Pulmonary artery endothelial cell (primary cell): ENCODE measurements at regions not wholly inside any gene's neighbourhood (a gene's known extent, or its start where the extent isn't known, plus 50 kb on each side); places are given as distances from the start of the nearest gene placed in this dataset.
"Not testable (repeated sequence)": the region's sequence is repeated elsewhere in the genome, so short reads cannot be mapped to it uniquely, and the experiment has no call there.

Experiments used
- DNase-seq: peaks from one replicate; pipeline ENCODE4 v3.0.0-alpha.2; 2011; ENCODE audit warnings: low read depth, low spot score

DNA sequence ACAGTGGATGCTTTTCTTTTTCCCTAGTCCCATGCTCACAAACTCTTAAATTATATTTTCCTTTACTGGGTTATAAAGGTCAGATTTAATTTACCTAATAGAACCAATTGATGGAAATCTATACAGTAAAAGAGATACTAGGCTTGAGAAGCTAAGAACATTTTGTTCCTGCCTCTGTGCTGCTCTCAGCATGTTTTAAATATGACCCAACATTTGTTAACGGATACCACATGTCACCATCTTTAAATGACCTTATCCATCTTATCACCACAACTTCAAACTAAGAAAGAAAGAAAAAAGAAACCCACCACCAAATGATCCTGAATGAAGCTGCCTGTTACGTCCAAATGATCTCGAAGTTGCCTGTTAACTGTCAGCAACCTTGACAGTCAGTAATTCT is 334.7 kb upstream of the ZNF608 start:
- DNase-seq = no peak

DNA sequence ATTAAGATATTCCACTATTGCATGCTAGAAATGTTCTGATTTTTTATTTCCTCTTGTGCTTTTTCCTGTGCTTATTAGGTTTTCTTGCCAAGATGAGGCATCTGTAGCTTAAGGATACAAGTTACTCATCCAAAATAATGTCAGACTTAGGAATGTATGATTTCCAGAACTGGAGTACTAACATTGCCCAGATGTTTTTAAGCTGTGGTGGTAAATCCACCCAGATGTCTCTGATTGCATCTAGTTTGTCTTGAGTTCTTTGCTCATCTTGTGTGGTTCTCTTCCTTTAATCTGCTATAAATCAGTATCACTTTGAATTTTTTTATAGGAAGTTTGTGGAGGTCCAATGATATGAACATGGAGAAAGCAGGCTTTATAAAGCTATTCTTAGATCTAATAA is 337.5 kb upstream of the ZNF608 start:
- DNase-seq = no peak

DNA sequence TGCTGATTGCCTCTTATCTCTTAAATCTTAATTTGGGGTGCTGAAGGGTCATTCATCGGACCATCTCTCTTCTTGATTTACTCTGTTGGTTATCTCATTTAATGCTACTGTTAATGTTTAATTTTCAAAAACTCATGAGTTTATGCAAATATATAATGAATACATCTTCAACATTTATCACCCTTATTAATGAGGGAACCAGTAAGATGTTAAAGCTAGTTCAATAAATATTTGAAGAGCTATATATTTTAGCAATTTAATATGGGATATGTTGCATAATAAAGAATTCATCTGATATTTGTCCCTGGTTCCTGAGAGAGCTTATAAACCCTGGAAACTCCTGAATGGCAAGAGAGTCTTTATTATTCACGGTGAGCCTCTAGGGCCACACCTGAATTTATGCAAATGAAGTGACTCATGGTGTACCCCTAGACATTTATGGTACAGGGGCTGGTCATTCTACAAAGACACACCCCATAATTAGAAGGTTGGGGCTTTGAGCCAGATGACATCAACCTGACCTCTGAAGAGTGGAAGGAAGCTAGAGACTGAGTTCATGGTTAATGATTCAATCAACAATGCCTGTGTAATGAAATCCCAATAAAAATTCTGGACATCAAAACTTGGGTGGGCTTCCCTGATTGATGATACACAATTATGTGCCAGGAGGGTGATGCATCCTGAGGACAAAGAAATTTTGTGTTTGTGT is 339.5 kb upstream of the ZNF608 start:
- no peak for DNase-seq

DNA sequence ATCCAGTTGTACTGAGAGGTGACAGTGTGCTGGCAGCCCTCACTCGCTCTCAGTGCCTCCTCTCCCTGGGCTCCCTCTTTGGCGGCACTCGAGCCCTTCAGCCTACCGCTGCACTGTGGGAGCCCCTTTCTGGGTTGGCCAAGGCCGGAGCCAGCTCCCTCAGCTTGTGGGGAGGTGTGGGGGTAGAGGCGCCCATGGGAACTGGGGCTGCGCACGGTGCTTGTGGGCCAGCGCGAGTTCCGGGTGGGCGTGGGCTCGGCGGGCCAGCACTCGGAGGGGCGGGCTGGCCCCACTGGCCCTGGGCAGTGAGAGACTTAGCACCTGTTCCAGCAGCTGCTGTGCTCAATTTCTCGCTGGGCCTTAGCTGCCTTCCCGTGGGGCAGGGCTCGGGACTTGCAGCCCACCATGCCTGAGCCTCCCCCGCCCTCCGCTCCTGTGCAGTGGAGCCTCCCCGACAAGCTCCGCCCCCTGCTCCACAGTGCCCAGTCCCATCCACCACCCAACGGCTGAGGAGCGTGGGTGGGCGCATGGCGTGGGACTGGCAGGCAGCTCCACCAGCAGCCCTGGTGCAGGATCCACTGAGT is 342.2 kb upstream of the ZNF608 start:
- DNase-seq = no peak

DNA sequence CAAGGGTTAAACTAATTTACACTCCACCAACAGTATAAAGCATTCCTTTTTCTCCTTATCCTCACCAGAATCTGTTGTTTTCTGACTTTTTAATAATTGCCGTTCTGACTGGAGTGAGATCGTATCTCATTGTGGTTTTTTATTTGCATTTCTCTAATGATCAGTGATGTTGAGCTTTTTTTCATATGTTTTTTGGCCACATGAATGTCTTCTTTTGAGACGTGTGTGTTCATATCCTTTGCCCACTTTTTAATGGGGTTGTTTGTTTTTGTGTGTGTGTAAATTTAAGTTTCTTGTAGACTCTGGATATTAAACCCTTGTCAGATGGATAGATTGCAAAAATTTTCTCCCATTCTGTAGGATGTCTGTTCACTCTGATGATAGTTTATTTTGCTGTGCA is 345.7 kb upstream of the ZNF608 start:
- not testable (repeated sequence) for DNase-seq

DNA sequence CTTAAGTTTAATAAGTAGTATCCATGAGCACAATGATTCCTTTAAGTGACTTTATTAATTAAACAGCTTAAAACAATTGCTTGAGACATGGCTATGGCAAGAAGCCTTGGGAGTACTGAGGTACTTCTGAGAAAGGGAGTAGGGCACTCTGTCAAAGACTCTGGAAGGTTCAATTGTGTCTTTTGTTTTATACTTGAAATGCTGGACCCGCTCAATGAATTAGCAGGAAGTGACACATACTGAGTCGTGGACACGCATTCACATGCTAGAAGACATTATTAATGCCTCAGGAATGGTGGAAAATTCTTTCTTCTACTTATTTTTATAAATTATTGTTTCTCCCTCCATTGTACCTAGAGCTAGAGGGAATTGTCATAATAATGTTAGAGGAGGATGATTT is 347.3 kb upstream of the ZNF608 start:
- peak; percentile 82 for DNase-seq

DNA sequence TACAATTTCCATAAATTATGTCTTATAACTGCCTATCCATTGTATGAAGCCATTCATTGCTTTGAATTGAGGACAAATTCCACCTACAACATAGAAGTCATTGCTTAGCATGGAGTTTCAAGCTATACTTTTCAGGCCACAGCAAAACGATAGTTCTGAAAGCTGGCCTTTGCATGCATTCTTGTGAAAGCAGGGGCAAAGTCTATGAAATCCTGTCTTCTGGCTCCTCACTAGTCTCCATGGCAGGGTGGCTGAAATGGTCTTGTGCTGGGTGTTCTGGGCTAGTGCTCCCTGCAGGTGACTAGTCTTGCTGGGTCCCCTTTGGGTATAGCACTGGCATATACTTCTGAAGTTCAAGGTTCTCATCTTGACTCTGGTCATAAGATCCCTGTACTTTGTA is 353.9 kb upstream of the ZNF608 start:
- no peak for DNase-seq

DNA sequence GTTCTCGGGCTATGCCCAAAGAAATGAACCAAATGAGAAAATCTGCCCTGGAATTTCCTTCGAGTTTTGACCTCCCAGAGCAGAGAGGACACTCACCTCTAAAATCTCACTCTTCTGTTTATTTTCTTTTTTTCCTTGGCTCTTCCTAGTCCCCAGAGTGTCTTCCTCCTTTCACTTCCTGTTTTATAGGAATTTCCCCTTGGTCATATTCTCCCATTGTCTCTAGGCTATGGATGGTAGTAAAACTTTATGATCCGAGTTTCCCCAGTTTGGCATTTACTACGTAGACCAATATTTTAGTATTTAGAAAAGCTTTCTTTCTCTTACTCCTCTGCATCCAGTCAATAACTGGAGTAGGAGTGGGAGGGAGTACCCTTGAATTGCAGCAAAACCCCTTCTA is 354.5 kb upstream of the ZNF608 start:
- DNase-seq = no peak

DNA sequence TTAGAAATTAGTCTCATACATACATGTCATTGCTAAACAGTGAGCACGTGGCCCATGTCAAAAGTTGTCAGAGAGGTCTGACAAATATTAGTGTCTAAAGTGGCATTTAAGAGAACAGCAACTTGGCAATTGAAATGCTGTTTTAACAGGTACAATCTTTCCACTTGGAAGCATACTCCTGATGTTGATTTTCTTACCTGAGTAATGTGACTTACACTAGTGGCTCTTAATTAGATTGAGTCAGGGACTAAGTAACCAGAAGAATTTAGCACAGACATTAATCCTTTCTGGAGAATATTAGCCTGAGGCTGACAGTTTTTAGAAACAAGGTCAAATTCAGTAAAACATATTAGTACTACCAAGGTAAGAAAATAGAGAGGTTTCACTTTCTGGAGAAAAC is 357.0 kb upstream of the ZNF608 start:
- no peak for DNase-seq

DNA sequence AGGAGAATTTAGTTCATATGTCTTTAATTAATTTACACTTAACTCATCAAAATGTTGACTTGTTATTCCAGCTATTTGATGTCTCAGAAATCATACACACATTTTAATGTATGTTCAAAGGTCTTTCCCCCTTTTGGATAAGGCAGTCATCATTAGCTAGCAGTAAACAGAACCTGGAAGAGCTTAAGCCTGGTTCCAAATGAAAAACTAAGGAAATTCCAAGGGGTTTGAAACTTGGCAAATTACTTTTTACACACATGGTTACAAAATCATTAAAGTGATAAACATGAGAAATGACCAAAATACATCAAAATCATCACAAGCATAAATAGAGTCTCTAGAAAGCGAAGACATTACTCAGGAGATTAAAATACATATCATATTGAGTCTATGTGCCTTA is 359.8 kb upstream of the ZNF608 start:
- no peak for DNase-seq

DNA sequence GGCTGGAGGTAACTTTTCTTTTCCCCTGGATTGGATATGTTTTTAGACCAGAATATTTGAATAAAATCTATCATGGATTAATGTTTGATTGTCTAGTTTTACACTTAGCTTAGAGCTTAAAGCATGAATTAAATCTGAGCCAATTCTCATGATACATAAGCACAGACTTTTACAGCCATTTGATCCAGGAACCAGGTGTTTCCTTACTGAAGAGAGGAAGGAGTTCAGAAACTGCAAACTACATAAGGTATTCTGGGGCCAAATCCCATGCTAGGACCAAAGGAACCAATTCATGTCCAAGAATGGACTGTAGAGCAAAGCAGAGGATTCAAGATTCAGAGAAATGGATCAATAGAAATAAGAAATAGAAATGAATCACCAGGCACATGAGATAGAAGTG is 360.4 kb upstream of the ZNF608 start:
- peak; percentile 26 for DNase-seq

DNA sequence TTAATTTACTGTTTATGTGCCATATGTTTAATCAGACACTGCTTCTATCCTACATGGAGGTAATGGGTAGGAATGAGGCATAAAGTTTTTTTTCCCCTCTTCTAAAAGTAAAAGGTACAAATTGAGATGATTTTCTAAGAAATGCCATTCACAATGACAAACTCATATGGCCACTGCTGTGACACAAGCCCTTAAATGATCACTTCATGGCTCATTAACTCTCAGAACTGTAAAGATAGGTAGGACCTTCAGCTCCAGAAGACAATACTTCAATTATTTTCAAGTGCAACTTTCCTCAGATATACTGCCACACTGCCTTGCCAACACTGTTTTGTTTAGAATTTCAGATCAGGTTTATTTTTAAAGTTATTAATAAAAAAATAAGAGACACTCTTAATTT is 362.9 kb upstream of the ZNF608 start:
- no peak for DNase-seq

DNA sequence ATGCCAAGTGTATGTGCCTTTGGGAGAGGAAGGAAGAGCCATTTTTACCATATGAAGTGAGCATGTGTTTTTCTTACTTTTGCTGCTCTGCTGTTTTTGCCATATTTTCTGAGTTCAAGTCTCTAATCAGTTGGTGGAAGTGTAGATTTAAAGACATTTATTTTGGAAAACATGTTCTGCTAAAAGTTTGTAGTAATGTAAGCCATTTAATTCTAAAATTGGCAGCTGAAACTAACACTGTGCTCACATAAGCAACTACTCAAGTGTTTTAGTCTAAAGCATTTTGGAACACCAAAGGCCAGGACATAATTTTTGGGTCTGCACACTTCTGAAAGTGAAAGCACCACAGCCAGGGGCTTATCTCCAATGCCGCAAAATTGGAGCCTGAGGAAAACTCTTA is 363.4 kb upstream of the ZNF608 start:
- no peak for DNase-seq

DNA sequence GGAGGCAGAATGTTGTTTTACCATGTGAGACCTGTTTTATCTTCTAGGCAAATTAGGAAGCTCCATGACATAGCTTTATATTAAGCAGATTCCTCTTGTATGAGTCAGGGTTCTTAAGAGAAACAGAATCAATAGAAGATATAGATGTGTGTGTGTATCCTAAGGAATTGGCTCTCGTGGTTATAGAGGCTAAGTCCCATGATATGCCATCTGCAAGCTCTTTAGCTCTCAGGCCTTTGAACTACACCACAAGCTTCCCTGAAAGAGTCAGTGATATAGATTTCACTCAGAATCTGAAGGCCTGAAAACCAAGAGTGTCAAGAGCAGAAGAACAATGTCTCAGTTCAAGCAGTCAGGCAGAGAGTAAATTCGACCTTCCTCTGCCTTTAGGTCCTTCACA is 365.8 kb upstream of the ZNF608 start:
- DNase-seq = no peak

DNA sequence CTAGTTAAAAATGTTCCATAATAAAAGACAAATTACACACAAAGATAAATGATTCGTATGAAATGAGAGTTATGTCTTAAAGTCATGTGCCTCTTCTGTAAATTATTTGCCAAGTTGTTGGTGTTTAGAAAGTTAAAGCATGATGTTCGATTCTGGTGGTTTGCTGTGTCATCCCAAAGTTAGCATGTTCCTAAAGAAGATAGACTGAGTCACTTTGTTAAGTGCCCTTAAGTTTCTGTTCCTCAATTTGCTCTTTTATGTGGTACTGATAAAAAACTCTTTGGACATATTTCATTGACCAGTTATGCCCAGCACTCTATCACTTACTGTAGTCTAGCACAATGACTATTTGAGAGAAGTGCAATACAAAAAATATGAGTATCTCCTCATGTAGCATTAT is 366.9 kb upstream of the ZNF608 start:
- no peak for DNase-seq

DNA sequence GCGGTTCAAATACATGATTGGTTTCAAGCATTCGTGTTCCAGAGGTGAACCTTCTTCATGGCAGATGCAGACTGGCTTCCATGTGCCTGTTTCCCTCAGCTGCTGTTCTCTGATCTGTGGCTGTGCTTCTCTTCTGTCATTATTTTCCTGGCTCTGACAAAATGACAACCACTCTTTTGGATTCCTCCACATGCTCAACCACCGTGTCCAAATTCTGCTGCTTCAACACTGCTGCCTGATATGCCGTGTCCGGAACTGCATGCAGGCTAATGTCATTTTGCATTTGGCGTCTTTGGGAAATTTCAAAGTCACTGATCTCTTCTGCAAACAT is 368.7 kb upstream of the ZNF608 start:
- no peak for DNase-seq

DNA sequence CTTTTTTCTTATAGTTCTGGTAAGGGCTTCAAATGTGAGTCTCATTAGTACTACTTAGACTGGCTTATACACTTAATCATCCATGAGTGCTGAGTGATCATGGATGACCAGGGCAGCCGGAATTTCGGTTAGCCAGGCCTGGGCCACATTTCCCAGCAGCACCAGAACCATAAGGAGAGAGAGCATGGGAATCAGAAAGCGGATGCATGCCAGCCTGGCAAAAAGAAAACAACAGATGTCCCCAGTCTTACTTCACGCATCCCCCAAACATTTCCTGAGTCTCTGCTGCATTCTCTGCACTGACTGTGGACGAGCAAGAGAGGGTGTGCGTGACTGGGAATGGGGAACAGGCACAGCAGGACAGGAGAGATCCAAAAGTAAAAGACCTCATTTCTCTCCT is 371.1 kb upstream of the ZNF608 start:
- DNase-seq = no peak

DNA sequence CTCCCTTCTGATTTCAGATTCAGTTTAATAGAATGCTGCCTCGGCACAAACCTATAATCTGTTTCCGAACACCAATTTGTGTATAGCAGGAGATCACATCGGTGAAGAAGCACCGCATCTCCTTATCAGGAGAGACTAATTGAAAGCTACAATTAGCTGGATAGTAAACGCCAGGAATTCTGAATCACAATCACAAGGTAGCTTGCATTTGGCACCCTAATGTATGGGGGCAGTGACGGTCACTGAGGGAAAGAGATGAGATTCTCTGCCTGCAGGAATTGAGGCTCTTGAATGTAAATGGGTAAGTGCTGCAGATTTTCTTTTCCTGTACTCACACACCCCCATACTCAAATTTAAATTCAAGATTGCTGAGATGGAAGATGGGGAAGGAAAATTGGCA is 373.6 kb upstream of the ZNF608 start:
- no peak for DNase-seq

DNA sequence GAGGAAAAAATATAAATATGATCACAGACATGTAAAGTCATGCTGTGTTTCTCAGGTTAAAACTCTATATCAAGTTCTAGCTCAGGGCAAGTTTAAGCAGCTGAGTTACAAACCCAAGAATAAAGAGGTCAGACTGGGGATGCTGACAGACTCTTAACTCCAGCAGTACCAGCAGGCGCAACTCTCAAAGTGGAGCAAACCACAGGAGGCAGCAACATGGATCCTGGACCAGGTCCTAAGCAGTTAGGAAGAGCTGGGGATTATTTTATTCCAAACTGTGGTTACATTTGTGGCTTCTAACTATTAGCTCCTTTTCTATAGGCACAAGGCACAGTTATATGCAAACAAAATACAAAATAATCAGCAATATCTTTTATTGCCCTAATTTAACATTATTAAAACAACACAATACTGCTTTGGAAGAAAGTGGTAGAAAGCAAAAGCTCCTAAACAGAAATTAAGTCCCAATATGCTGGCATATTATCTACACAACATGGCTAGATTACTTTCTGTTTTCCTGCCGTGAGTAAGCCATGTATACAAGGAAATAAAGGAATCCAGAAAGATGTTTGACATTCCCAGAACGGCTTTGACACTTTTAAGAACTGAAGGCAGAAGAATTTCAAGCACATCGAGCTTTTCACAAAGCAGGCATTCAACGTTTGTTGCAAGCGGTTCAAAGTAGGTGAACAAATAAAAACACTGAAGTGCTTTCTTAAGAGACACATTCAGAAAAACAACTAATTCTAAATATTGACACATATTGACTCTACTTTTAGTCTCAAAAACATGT is 378.8 kb upstream of the ZNF608 start:
- no peak for DNase-seq

DNA sequence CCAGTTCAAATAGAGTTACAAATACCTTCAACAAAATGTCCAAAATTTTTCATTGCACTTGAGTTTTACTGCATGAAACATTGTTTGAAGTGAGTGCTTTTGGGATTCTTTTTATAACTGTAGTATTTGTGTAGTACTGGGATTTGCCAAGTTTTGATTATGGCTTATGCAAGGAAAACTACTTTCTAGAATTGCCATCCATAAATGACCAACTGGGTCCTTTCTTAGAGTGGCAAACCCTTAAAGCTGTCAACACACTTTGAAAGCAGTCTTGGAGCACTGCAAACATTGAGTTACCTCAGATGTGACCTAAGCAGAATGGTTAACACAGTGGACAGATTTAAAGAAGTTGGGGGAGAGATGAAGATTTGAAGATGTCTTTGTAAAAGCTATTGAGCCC is 379.6 kb upstream of the ZNF608 start:
- no peak for DNase-seq

DNA sequence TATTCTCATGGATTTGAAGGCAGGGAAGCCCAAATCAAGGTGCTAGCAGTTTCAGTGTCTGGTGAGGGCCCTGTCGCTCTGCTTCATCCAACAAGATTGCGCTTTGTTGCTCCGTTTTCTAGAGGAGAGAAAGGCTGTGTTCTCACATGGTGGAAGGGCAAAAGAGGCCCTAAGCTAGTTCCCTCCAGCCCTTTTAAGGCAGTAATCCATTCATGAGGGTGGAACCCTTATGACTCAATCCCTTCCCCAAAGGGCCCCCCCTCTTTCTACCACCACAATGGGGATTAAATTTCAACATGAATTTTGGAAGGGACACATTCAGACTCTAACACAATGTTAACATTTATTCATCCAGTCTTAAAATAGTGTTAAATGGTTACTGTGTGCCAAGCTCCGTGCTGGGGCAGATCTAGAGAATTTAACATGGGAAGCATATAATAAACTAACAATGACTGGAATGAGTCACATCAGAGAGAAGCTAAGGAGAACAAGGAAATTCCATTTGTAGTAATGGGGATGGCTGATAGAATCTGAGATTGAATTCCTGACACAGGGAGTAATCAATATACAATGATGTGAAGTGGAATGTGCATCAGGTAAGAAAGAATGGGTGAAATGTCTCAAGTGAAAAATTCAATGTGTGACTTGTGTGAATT is 382.8 kb upstream of the ZNF608 start:
- no peak for DNase-seq

DNA sequence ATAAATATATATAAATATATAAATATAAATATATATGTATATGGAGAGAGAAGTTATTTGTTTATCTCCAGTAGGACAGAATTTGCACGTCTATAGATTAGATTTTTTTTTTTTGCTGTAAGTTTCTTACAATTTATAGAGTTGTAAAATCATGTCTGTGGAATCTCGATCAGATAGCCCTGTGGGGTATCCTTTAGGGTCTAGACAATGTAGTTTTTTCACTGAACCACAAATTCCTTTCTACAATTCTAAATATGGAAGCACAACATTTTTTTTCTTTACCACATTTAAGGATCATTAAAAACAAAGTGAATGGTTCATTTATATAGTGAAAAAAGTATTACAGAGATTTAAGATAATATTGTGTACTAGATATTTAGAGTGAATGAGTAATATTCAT is 384.2 kb upstream of the ZNF608 start:
- DNase-seq = no peak
